SK-N-SH treated with all-trans-retinoic acid at 6 μM for 48 hours (cell line): ENCODE measurements at regions not wholly inside any gene's neighbourhood (a gene's known extent, or its start where the extent isn't known, plus 50 kb on each side); places are given as distances from the start of the nearest gene placed in this dataset.

Source experiments
- ZFP30 ChIP-seq: fragments of 450-650 bp; formaldehyde crosslinking; IDR thresholded peaks from 2 replicates; pipeline ENCODE4 v1.5.0; 2022; ENCODE audit warnings: mild to moderate bottlenecking, moderate library complexity
- TF ChIP-seq, protein P1 (sequence below): fragments of 250-450 bp; sonication (Bioruptor Pico); IDR thresholded peaks from 2 replicates; pipeline ENCODE4 v1.8.0; 2020; ENCODE audit warnings: mild to moderate bottlenecking, moderate library complexity, borderline replicate concordance

DNA sequence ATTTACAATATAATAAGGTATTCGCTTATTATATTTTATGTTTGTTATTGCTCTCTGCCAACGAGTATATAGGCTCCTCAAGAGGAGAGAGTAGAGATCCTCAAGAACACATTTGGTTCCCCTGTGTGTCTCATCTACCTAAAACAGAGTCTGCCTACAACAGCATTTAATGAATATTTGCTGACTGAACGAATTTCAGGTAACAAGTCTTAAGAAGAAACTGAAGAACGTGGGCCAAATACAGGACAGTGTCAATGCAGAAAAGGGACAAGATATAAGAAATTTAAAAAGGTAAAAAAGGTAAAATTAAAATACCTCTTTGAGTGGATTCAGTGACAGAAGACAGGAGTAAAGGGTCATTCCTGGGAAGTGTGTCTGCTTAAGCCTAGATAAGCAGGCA, 129.2 kb downstream of the HNMT start:
- no peak for TF ChIP-seq ZFP30 (CRISPR knock-in tag)
- TF ChIP-seq, protein P1, sequence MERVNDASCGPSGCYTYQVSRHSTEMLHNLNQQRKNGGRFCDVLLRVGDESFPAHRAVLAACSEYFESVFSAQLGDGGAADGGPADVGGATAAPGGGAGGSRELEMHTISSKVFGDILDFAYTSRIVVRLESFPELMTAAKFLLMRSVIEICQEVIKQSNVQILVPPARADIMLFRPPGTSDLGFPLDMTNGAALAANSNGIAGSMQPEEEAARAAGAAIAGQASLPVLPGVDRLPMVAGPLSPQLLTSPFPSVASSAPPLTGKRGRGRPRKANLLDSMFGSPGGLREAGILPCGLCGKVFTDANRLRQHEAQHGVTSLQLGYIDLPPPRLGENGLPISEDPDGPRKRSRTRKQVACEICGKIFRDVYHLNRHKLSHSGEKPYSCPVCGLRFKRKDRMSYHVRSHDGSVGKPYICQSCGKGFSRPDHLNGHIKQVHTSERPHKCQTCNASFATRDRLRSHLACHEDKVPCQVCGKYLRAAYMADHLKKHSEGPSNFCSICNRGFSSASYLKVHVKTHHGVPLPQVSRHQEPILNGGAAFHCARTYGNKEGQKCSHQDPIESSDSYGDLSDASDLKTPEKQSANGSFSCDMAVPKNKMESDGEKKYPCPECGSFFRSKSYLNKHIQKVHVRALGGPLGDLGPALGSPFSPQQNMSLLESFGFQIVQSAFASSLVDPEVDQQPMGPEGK = no peak
